AML-193 (cell line): ENCODE measurements at regions not wholly inside any gene's neighbourhood (a gene's known extent, or its start where the extent isn't known, plus 50 kb on each side); places are given as distances from the start of the nearest gene placed in this dataset.

Source experiments
- DNase-seq, 2 experiments: peaks; one replicate each; lab custom pipeline; 2025; lab: John Stamatoyannopoulos, UW

GRCh38 chr13:57075588-57075987, 65.1 kb upstream of the PRR20A start:
- no peak for DNase-seq

- no peak for DNase-seq
These were observed 53.7 kb upstream of the PRR20A start for GRCh38 chr13:57087006-57087405.
